ENCODE measurements at regions not wholly inside any gene's neighbourhood (a gene's known extent, or its start where the extent isn't known, plus 50 kb on each side); places are given as distances from the start of the nearest gene placed in this dataset.
A peak's percentile ranks its signal among the peaks of the same experiment; 100 is the strongest.

DNA sequence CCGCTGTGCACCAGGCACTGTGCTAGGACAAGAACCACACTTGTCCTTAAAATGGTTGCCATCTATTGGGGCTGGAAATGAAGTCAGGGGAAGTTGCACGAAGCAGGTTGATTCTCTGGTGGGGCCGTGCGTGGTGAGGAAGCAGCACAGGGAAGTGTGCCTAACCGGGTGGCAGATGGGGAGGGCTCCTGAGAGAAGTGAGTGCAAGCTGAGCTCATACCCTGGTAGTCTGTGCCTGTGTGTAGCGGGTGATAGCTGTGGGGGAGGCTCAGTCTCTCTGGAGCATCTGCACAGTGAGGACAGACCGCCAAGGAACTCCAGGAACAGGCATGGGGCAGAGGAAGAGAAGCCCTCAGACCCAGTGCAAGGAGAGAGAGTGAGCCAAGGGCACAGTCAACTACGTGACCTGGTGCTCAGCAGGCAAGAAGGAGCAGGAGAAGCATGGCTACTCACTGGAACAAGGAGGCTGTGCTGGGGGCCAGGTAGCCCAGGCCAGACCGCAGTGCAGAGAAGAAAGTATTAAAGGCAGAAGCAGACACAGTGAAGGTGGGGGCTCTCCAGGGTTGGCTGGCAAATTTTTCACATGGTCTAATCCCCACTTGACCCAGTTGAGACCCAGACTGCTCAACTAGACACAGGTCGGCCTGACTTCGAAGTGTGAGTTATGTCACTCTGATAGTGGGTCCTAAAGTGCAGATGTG lies 155.0 kb downstream of the CDH26 start:
- H3K4me1 ChIP-seq (ENCODE audit: control insufficient read depth in 5 of 5, insufficient read depth in 5 of 5, low read length in 5 of 5), result peaks cover 0 to 29% (median 5%) of the 10 kb centered on the region in 5 donors
- ATAC-seq (ENCODE audit: insufficient read depth, low FRiP score) (peak; percentile 14), DNase-seq (no peak)
- TF ChIP-seq, protein P1, sequence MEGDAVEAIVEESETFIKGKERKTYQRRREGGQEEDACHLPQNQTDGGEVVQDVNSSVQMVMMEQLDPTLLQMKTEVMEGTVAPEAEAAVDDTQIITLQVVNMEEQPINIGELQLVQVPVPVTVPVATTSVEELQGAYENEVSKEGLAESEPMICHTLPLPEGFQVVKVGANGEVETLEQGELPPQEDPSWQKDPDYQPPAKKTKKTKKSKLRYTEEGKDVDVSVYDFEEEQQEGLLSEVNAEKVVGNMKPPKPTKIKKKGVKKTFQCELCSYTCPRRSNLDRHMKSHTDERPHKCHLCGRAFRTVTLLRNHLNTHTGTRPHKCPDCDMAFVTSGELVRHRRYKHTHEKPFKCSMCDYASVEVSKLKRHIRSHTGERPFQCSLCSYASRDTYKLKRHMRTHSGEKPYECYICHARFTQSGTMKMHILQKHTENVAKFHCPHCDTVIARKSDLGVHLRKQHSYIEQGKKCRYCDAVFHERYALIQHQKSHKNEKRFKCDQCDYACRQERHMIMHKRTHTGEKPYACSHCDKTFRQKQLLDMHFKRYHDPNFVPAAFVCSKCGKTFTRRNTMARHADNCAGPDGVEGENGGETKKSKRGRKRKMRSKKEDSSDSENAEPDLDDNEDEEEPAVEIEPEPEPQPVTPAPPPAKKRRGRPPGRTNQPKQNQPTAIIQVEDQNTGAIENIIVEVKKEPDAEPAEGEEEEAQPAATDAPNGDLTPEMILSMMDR (IDR thresholded peaks at IDR 0.05; ENCODE audit: control extremely low read depth, extremely low read depth), result no peak
- no peaks in the 10 kb centered on the region for H3K36me3 ChIP-seq (ENCODE audit: control insufficient read depth in 4 of 4, insufficient read depth in 4 of 4, low read length in 4 of 4)
- no peaks in the 10 kb centered on the region for H3K9me3 ChIP-seq (ENCODE audit: control insufficient read depth in 4 of 4, insufficient read depth in 3 of 4, low read length in 3 of 4)
- no peaks in the 10 kb centered on the region for H3K27me3 ChIP-seq (ENCODE audit: control insufficient read depth in 3 of 3, insufficient read depth in 3 of 3, low read length in 2 of 3)
- 50 to 75% methylated on average over 11 of the region's 11 CpGs for WGBS, 2 donors
- H3K4me3 ChIP-seq, result no peak overlapping the region
- H3K27ac ChIP-seq (ENCODE audit: low read depth in 1 of 2, low read length in 1 of 2), result no peak overlapping the region
- no peak overlapping the region for H3K9ac ChIP-seq (ENCODE audit: insufficient read depth in 1 of 2, low read length in 2 of 2)

DNA sequence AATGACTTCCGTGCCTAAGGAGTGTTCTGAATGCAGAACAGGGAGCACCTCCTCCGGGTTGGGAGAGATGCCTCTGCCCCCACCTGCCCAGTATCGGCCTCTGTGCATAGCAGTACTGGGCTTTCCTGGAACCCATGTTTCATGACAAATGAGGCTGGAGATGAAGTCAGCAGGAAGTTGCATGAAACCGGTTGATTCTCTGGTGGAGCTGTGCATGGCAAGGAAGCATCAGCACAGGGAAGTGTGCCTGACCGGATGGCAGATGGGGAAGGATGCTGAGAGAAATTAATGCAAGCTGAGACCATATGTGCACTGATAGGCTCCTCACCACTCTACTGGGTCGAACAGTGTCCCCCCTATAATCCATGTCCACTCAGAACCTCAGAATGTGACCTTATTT lies 155.5 kb downstream of the CDH26 start:
- H3K27ac ChIP-seq (ENCODE audit: low read depth in 1 of 2, low read length in 1 of 2), result no peak overlapping the region
- TF ChIP-seq, protein P1 (IDR thresholded peaks at IDR 0.05; ENCODE audit: control extremely low read depth, extremely low read depth), result no peak
- no peak overlapping the region for H3K9ac ChIP-seq (ENCODE audit: insufficient read depth in 1 of 2, low read length in 2 of 2)
- DNase-seq (no peak), ATAC-seq (ENCODE audit: insufficient read depth, low FRiP score) (no peak)
- no peak overlapping the region for H3K4me3 ChIP-seq
- WGBS, 2 donors, result 38 to 67% methylated on average over 6 of the region's 6 CpGs
- peaks cover 0 to 29% (median 5%) of the 10 kb centered on the region in 5 donors for H3K4me1 ChIP-seq (ENCODE audit: control insufficient read depth in 5 of 5, insufficient read depth in 5 of 5, low read length in 5 of 5)
- no peaks in the 10 kb centered on the region for H3K9me3 ChIP-seq (ENCODE audit: control insufficient read depth in 4 of 4, insufficient read depth in 3 of 4, low read length in 3 of 4)
- no peaks in the 10 kb centered on the region for H3K27me3 ChIP-seq (ENCODE audit: control insufficient read depth in 3 of 3, insufficient read depth in 3 of 3, low read length in 2 of 3)
- no peaks in the 10 kb centered on the region for H3K36me3 ChIP-seq (ENCODE audit: control insufficient read depth in 4 of 4, insufficient read depth in 4 of 4, low read length in 4 of 4)

DNA sequence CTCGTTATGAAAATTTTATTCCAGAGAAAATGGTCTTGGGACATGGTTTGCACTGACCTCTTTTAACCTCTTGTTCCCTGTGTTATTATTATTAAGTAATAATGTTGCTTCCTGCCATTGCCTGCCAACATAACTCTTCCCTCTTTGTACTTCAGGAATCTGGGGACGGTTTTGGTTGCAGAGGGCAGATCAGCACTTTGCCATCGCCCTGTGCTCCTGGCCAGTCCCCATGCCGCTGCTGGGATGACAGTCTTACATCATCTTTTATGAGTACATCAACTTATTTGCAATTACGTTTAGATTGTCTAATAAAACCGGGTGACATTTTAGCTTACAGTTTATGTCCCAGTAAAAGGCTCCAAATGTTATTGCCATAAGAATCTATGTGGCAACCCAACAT lies 157.2 kb downstream of the CDH26 start:
- ATAC-seq (ENCODE audit: insufficient read depth, low FRiP score), result no peak
- 23 to 46% methylated on average over 6 of the region's 6 CpGs for WGBS, 2 donors
- peaks cover 0 to 29% (median 5%) of the 10 kb centered on the region in 5 donors for H3K4me1 ChIP-seq (ENCODE audit: control insufficient read depth in 5 of 5, insufficient read depth in 5 of 5, low read length in 5 of 5)
- no peaks in the 10 kb centered on the region for H3K9me3 ChIP-seq (ENCODE audit: control insufficient read depth in 4 of 4, insufficient read depth in 3 of 4, low read length in 3 of 4)
- no peak overlapping the region for H3K27ac ChIP-seq (ENCODE audit: low read depth in 1 of 2, low read length in 1 of 2)
- DNase-seq, result peak in 2 of 3 donors; percentile 31 to 54
- no peaks in the 10 kb centered on the region for H3K27me3 ChIP-seq (ENCODE audit: control insufficient read depth in 3 of 3, insufficient read depth in 3 of 3, low read length in 2 of 3)
- TF ChIP-seq, protein P1 (IDR thresholded peaks at IDR 0.05; ENCODE audit: control extremely low read depth, extremely low read depth), result no peak
- H3K4me3 ChIP-seq, result no peak overlapping the region
- H3K9ac ChIP-seq (ENCODE audit: insufficient read depth in 1 of 2, low read length in 2 of 2), result no peak overlapping the region
- no peaks in the 10 kb centered on the region for H3K36me3 ChIP-seq (ENCODE audit: control insufficient read depth in 4 of 4, insufficient read depth in 4 of 4, low read length in 4 of 4)

Measured in lung (tissue), 11 donors.